A673 (cell line): ENCODE measurements at regions not wholly inside any gene's neighbourhood (a gene's known extent, or its start where the extent isn't known, plus 50 kb on each side); places are given as distances from the start of the nearest gene placed in this dataset.

Source experiments
- BruUV-seq: library from RNA; stranded (reverse); fragments of 400-500 nt; replicated peaks from 2 replicates; lab custom pipeline; 2021; lab: Mats Ljungman, UMichigan
- CTCF ChIA-PET: fragments of 300-600 bp; sonication (Branson Sonifier 250); formaldehyde crosslinking; loops from one replicate; lab custom pipeline; 2022; ENCODE audit warnings: antibody characterized with exemption; lab: Charles Lee
- POLR2A ChIA-PET: fragments of 300-600 bp; sonication (Branson Sonifier 250); formaldehyde crosslinking; loops from one replicate; lab custom pipeline; 2022; ENCODE audit warnings: antibody characterized with exemption; ENCODE audit not compliant: low non-redundant PET; lab: Charles Lee
- DNase-seq: peaks from one replicate; pipeline ENCODE4 v3.0.0-alpha.2; 2015; ENCODE audit warnings: low spot score
- H3K27ac ChIP-seq: fragments of 200-600 bp; sonication (generic); 2 replicates; pipeline ENCODE4 v1.5.1; 2016; ENCODE audit warnings: mixed run types, low read depth, mild to moderate bottlenecking, mixed read lengths, antibody characterized with exemption, low read length; ENCODE audit not compliant: poor library complexity, severe bottlenecking
- H3K27me3 ChIP-seq: fragments of 200-600 bp; sonication (generic); replicated peaks from 2 replicates; pipeline ENCODE4 v1.6.1; 2017; ENCODE audit warnings: mixed run types, low read depth, mild to moderate bottlenecking, mixed read lengths, antibody characterized with exemption, low read length; ENCODE audit not compliant: insufficient read depth, poor library complexity
- H3K36me3 ChIP-seq: fragments of 200-600 bp; sonication (generic); 2 replicates; pipeline ENCODE4 v1.6.1; 2016; ENCODE audit warnings: mixed run types, mild to moderate bottlenecking, mixed read lengths, antibody characterized with exemption, low read length; ENCODE audit not compliant: insufficient read depth, poor library complexity, severe bottlenecking
- H3K4me1 ChIP-seq: fragments of 200-600 bp; sonication (generic); 2 replicates; pipeline ENCODE4 v1.6.1; 2017; ENCODE audit warnings: mixed run types, mild to moderate bottlenecking, mixed read lengths, antibody characterized with exemption, low read length; ENCODE audit not compliant: insufficient read depth, poor library complexity, severe bottlenecking
- H3K4me3 ChIP-seq: fragments of 200-600 bp; sonication (generic); 2 replicates; pipeline ENCODE4 v1.5.1; 2016; ENCODE audit warnings: low read depth, mixed run types, mild to moderate bottlenecking, mixed read lengths, low read length; ENCODE audit not compliant: poor library complexity, severe bottlenecking
- H3K9me3 ChIP-seq: fragments of 200-600 bp; sonication (generic); 2 replicates; pipeline ENCODE4 v1.6.1; 2016; ENCODE audit warnings: mixed run types, low read depth, mild to moderate bottlenecking, mixed read lengths, antibody characterized with exemption, low read length; ENCODE audit not compliant: poor library complexity, severe bottlenecking
- CTCF ChIP-seq: fragments of 300-800, 200-600 bp; sonication (generic); conservative IDR thresholded peaks from 2 replicates; pipeline ENCODE4 v1.5.1; 2017; ENCODE audit warnings: low read depth, mild to moderate bottlenecking, antibody characterized with exemption, low read length, moderate library complexity, mixed read lengths
- EZH2 ChIP-seq: fragments of 200-600 bp; sonication (generic); IDR thresholded peaks from 2 replicates; pipeline ENCODE4 v1.6.1; 2017; ENCODE audit warnings: borderline replicate concordance, low read depth, mild to moderate bottlenecking, mixed read lengths, antibody characterized with exemption, low read length; ENCODE audit not compliant: poor library complexity, severe bottlenecking
- intact Hi-C: fragments of 100-400 bp; cut with micrococcal nuclease; formaldehyde crosslinking; loops from one replicate; pipeline ENCODE4 v1.10.0; 2022; ENCODE audit not compliant: unreplicated experiment

GRCh38 chr2:164112105-164112504, 376.3 kb upstream of the FIGN start:
- ChIA-PET POLR2A (no interaction called here), CTCF (no interaction called here)
- H3K27me3 ChIP-seq, result no peaks in the 10 kb centered on the region
- no peak overlapping the region for H3K4me3 ChIP-seq
- no peaks in the 10 kb centered on the region for H3K9me3 ChIP-seq
- TF ChIP-seq CTCF (no peak), EZH2 (no peak)
- H3K4me1 ChIP-seq, result no peaks in the 10 kb centered on the region
- H3K36me3 ChIP-seq, result no peaks in the 10 kb centered on the region
- H3K27ac ChIP-seq, result no peak overlapping the region
- BruUV-seq, result no TSS peak
- DNase-seq, result no peak
- intact Hi-C loops, result no loop called here

DNA sequence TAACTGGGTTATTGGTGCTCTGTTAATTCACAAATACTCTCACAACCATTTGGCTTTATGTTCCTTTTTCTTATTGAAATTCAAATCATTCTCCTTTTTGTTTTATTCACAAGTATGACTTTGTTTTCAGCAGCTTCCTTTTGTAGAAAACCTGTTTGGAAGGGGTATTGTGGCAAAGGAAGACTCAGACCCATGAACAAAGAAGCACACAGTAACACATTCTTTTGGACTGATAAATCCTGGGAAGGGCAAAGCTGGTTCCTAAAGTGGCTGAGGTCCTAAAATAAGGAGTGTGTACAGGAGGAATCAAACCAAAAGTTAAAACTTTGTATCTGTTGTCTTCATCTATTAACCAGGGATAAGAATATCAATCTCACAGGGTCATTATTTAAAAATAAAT, 374.7 kb upstream of the FIGN start:
- Histone ChIP-seq H3K9me3 (no peaks in the 10 kb centered on the region), H3K27ac (no peak overlapping the region), H3K4me1 (no peaks in the 10 kb centered on the region), H3K36me3 (no peaks in the 10 kb centered on the region), H3K27me3 (peaks cover under 1% of the 10 kb centered on the region), H3K4me3 (no peak overlapping the region)
- intact Hi-C loops, result no loop called here
- no TSS peak for BruUV-seq
- ChIA-PET POLR2A (no interaction called here), CTCF (no interaction called here)
- DNase-seq, result no peak
- TF ChIP-seq CTCF (no peak), EZH2 (no peak)

DNA sequence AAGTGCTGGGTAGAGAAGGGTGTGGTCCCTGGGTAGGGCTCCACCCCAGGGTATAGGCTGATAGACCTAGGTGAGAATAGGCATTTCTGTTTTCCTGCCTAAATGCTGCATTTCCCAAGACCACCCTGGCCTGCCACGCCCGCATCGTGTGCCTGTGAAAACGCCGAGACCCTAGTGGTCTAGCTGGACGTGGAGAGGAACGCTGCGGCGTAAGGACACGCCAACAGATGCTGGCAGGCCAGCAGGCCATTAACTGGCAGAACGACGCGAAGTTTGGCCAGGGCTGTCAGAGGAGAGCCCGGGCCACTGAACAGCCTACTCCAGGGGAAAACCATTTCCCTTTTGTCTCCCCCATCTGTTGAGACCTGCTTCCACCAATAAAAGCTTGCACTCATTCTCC, 373.2 kb upstream of the FIGN start:
- no peaks in the 10 kb centered on the region for H3K9me3 ChIP-seq
- H3K27ac ChIP-seq, result no peak overlapping the region
- TF ChIP-seq CTCF, result no peak
- BruUV-seq, result no TSS peak
- H3K4me3 ChIP-seq, result no peak overlapping the region
- POLR2A ChIA-PET, result no interaction called here
- intact Hi-C loops, result no loop called here
- CTCF ChIA-PET, result no interaction called here
- no peak for DNase-seq
- no peaks in the 10 kb centered on the region for H3K36me3 ChIP-seq
- H3K27me3 ChIP-seq, result peaks cover 3% of the 10 kb centered on the region
- no peaks in the 10 kb centered on the region for H3K4me1 ChIP-seq
